ENCODE measurements at regions not wholly inside any gene's neighbourhood (a gene's known extent, or its start where the extent isn't known, plus 50 kb on each side); places are given as distances from the start of the nearest gene placed in this dataset.

DNA sequence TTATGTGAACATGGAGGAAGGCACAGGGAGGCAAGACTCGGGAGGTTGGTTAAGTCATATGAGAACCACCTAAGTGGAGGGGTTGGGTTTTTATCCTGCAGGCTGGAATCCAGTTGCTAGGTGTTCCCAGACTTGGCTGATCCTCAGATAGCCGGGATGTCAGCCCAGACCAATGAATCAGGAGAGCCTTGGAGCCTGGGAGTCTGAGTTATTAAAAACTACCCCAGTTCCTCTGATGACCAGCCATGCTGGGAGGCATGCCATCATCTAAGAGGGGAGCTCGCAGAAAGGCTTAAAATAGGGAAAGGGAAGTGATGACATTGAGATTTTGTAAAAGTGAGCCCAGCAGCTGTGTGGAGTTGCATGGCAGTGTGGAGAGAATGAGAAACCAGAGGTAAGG lies 238.1 kb downstream of the ZNF248 start:
- ChIA-PET POLR2A (no interaction called here), CTCF (no interaction called here)
- H3K4me1 Mint-ChIP-seq = no peaks in the 10 kb centered on the region
- peaks cover 11% of the 10 kb centered on the region for H3K27me3 Mint-ChIP-seq (ENCODE audit: low read depth)
- H3K27ac Mint-ChIP-seq = no peak overlapping the region
- H3K9me3 Mint-ChIP-seq = peaks cover 74% of the 10 kb centered on the region
- H3K36me3 Mint-ChIP-seq = peaks cover 75% of the 10 kb centered on the region
- TF ChIP-seq, protein P1, sequence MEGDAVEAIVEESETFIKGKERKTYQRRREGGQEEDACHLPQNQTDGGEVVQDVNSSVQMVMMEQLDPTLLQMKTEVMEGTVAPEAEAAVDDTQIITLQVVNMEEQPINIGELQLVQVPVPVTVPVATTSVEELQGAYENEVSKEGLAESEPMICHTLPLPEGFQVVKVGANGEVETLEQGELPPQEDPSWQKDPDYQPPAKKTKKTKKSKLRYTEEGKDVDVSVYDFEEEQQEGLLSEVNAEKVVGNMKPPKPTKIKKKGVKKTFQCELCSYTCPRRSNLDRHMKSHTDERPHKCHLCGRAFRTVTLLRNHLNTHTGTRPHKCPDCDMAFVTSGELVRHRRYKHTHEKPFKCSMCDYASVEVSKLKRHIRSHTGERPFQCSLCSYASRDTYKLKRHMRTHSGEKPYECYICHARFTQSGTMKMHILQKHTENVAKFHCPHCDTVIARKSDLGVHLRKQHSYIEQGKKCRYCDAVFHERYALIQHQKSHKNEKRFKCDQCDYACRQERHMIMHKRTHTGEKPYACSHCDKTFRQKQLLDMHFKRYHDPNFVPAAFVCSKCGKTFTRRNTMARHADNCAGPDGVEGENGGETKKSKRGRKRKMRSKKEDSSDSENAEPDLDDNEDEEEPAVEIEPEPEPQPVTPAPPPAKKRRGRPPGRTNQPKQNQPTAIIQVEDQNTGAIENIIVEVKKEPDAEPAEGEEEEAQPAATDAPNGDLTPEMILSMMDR (IDR thresholded peaks at IDR 0.05) = no peak
- TF ChIP-seq, protein P2, sequence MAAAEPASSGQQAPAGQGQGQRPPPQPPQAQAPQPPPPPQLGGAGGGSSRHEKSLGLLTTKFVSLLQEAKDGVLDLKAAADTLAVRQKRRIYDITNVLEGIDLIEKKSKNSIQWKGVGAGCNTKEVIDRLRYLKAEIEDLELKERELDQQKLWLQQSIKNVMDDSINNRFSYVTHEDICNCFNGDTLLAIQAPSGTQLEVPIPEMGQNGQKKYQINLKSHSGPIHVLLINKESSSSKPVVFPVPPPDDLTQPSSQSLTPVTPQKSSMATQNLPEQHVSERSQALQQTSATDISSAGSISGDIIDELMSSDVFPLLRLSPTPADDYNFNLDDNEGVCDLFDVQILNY (CRISPR knock-in tag; IDR thresholded peaks at IDR 0.05) = no peak
- TF ChIP-seq ZBTB21 (CRISPR knock-in tag; IDR thresholded peaks at IDR 0.05; ENCODE audit: borderline replicate concordance) = no peak
- no peak for TF ChIP-seq SMAD3 (CRISPR knock-in tag; IDR thresholded peaks at IDR 0.05; ENCODE audit: borderline replicate concordance)
- no peak for TF ChIP-seq HMGA2 (CRISPR knock-in tag; IDR thresholded peaks at IDR 0.05)
- TF ChIP-seq, protein P3, sequence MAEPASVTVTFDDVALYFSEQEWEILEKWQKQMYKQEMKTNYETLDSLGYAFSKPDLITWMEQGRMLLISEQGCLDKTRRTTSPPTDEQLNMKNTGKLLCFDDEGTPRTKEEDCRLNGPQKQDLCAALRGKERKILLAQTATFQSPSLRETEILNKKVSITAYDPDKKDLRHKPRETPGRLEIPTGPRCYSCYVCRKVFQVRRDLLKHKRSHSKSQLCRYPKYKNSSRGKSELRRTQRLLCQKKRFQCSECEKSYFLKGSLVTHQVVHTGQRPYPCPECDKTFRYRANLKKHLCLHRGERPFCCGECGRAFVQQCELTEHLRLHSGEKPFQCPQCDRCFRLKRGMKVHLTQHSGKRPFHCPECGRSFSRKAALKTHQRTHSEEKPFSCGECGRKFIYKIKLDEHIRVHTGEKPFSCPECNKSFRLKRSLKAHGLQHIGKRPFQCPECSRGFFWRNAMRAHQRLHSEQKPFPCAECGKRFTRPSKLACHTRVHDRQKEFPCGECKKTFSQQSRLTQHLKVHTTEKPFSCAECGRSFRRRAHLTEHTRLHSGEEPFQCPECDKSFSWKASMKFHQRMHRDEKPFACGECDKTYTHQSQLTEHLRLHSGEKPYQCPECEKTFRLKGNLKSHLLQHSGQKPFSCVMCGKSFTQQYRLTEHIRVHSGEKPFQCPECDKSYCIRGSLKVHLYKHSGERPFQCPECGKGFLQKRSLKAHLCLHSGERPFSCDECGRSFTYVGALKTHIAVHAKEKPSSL (CRISPR knock-in tag; conservative IDR thresholded peaks at IDR 0.05) = no peak
- TF ChIP-seq, protein P4, sequence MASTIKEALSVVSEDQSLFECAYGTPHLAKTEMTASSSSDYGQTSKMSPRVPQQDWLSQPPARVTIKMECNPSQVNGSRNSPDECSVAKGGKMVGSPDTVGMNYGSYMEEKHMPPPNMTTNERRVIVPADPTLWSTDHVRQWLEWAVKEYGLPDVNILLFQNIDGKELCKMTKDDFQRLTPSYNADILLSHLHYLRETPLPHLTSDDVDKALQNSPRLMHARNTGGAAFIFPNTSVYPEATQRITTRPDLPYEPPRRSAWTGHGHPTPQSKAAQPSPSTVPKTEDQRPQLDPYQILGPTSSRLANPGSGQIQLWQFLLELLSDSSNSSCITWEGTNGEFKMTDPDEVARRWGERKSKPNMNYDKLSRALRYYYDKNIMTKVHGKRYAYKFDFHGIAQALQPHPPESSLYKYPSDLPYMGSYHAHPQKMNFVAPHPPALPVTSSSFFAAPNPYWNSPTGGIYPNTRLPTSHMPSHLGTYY (CRISPR knock-in tag; IDR thresholded peaks at IDR 0.05) = no peak
- TF ChIP-seq ZNF317 (CRISPR knock-in tag; IDR thresholded peaks at IDR 0.05; ENCODE audit: borderline replicate concordance, low read depth) = no peak
- TF ChIP-seq, protein P5, sequence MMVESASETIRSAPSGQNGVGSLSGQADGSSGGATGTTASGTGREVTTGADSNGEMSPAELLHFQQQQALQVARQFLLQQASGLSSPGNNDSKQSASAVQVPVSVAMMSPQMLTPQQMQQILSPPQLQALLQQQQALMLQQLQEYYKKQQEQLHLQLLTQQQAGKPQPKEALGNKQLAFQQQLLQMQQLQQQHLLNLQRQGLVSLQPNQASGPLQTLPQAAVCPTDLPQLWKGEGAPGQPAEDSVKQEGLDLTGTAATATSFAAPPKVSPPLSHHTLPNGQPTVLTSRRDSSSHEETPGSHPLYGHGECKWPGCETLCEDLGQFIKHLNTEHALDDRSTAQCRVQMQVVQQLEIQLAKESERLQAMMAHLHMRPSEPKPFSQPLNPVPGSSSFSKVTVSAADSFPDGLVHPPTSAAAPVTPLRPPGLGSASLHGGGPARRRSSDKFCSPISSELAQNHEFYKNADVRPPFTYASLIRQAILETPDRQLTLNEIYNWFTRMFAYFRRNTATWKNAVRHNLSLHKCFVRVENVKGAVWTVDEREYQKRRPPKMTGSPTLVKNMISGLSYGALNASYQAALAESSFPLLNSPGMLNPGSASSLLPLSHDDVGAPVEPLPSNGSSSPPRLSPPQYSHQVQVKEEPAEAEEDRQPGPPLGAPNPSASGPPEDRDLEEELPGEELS (CRISPR knock-in tag; IDR thresholded peaks at IDR 0.05) = no peak
- no peak for TF ChIP-seq ZNF263 (CRISPR knock-in tag; IDR thresholded peaks at IDR 0.05; ENCODE audit: low read depth)
- no peak for TF ChIP-seq ZNF138 (CRISPR knock-in tag; conservative IDR thresholded peaks at IDR 0.05)
- TF ChIP-seq FOXK1 (CRISPR knock-in tag; IDR thresholded peaks at IDR 0.05) = no peak
- TF ChIP-seq, protein P6, sequence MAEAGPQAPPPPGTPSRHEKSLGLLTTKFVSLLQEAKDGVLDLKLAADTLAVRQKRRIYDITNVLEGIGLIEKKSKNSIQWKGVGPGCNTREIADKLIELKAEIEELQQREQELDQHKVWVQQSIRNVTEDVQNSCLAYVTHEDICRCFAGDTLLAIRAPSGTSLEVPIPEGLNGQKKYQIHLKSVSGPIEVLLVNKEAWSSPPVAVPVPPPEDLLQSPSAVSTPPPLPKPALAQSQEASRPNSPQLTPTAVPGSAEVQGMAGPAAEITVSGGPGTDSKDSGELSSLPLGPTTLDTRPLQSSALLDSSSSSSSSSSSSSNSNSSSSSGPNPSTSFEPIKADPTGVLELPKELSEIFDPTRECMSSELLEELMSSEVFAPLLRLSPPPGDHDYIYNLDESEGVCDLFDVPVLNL (CRISPR knock-in tag; IDR thresholded peaks at IDR 0.05; ENCODE audit: borderline replicate concordance, low read depth) = no peak
- H3K4me3 Mint-ChIP-seq = no peak overlapping the region
- ATAC-seq (no peak), DNase-seq (ENCODE audit: low spot score) (no peak)

DNA sequence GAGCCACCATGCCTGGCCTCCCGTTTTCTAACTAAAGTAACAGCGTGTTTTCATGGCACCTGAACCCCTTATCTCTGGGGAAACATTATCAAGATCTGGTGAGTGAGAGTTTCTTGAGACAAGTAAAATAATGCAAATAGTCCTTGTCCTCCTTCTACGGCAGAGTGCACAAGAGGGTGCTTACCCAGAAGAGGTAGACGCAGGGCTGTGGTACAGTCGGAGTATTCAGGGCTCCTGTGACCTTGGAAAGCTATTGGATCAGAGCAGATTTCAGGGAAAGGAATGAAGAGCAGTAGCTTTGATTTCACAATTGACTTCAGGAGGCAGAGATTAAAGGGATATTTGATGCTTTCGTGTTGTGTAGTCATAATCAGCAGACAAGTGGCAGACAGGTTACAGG lies 269.1 kb downstream of the ZNF248 start:
- no peak for ATAC-seq
- Mint-ChIP-seq H3K27ac (no peak overlapping the region), H3K36me3 (peaks cover 59% of the 10 kb centered on the region), H3K27me3 (ENCODE audit: low read depth) (peaks cover 10% of the 10 kb centered on the region), H3K9me3 (peaks cover 63% of the 10 kb centered on the region), H3K4me1 (no peaks in the 10 kb centered on the region), H3K4me3 (no peak overlapping the region)
- DNase-seq (ENCODE audit: low spot score) = no peak
- ChIA-PET POLR2A (no interaction called here), CTCF (no interaction called here)
- TF ChIP-seq CREB1 (CRISPR knock-in tag; IDR thresholded peaks at IDR 0.05) (no peak), ZNF671 (CRISPR knock-in tag; IDR thresholded peaks at IDR 0.05) (no peak), CBFB (CRISPR knock-in tag; IDR thresholded peaks at IDR 0.05; ENCODE audit: low read depth) (no peak)
